Large intestine (tissue), 3 donors: ENCODE measurements at regions not wholly inside any gene's neighbourhood (a gene's known extent, or its start where the extent isn't known, plus 50 kb on each side); places are given as distances from the start of the nearest gene placed in this dataset.
"Not testable (repeated sequence)": the region's sequence is repeated elsewhere in the genome, so short reads cannot be mapped to it uniquely, and the experiment has no call there.

Experiments used
- DNase-seq, 2 donors: peaks; one replicate each; pipeline versions ENCODE4 v3.0.0 to v3.0.0-alpha.2; 2013
- H3K27ac ChIP-seq: one replicate; pipeline ENCODE4 v1.5.1; 2013; ENCODE audit warnings: low read length
- H3K27me3 ChIP-seq: 2 replicates; pipeline ENCODE4 v1.6.1; 2013; ENCODE audit warnings: low read length; ENCODE audit not compliant: control insufficient read depth, insufficient read depth
- H3K36me3 ChIP-seq: 2 replicates; pipeline ENCODE4 v1.6.1; 2013; ENCODE audit warnings: low read length; ENCODE audit not compliant: control insufficient read depth, insufficient read depth
- H3K4me1 ChIP-seq: one replicate; pipeline ENCODE4 v1.6.1; 2013; ENCODE audit warnings: low read length; ENCODE audit not compliant: control insufficient read depth, insufficient read depth
- H3K4me3 ChIP-seq: one replicate; pipeline ENCODE4 v1.5.1; 2013; ENCODE audit warnings: low read length
- H3K9me3 ChIP-seq: one replicate; pipeline ENCODE4 v1.6.1; 2013; ENCODE audit warnings: mild to moderate bottlenecking, low read depth, low read length, moderate library complexity; ENCODE audit not compliant: control insufficient read depth
- WGBS: methylation state at CpG from one replicate; pipeline ENCODE4 v1.1.5; 2013; ENCODE audit warnings: low lambda C conversion rate; ENCODE audit not compliant: insufficient coverage; 5-methylcytosine and 5-hydroxymethylcytosine counted together

- H3K4me1 ChIP-seq: no peaks in the 10 kb centered on the region
- no peaks in the 10 kb centered on the region for H3K36me3 ChIP-seq
- H3K9me3 ChIP-seq: no peaks in the 10 kb centered on the region
- DNase-seq: no peak
- WGBS: no CpG with 5 or more reads among the region's 1 CpG
- no peak overlapping the region for H3K27ac ChIP-seq
- no peak overlapping the region for H3K4me3 ChIP-seq
- H3K27me3 ChIP-seq: no peaks in the 10 kb centered on the region
Observed at GRCh38 chrX:95919605-95920004, 765.0 kb upstream of the DIAPH2 start.

DNA sequence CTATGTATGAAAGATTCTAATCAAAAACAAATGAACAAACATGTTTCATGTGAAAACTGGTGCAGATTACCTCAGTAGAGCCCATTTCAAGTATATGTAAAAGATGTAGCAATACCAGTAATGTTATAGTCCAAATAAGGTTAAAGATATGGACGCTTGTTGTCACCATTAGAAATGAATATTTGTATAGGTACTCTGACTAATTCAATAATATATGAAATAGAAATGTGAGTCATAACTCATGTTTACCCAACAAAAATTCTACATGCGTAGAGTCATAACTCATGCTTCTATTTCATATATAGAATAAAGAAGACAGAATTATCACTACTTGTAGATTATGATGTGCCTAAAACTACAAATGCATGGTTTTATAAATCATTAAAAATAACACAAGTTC lies 739.1 kb upstream of the DIAPH2 start:
- WGBS: no CpG with 5 or more reads among the region's 2 CpGs
- no peaks in the 10 kb centered on the region for H3K9me3 ChIP-seq
- no peak overlapping the region for H3K27ac ChIP-seq
- H3K27me3 ChIP-seq: no peaks in the 10 kb centered on the region
- no peaks in the 10 kb centered on the region for H3K36me3 ChIP-seq
- no peak overlapping the region for H3K4me3 ChIP-seq
- H3K4me1 ChIP-seq: no peaks in the 10 kb centered on the region
- no peak for DNase-seq

GRCh38 chrX:95949588-95949987 lies 735.1 kb upstream of the DIAPH2 start:
- DNase-seq: no peak
- Histone ChIP-seq H3K27ac (no peak overlapping the region), H3K9me3 (no peaks in the 10 kb centered on the region), H3K4me3 (no peak overlapping the region), H3K27me3 (no peaks in the 10 kb centered on the region), H3K4me1 (no peaks in the 10 kb centered on the region), H3K36me3 (no peaks in the 10 kb centered on the region)
- no CpG with 5 or more reads among the region's 2 CpGs for WGBS

DNA sequence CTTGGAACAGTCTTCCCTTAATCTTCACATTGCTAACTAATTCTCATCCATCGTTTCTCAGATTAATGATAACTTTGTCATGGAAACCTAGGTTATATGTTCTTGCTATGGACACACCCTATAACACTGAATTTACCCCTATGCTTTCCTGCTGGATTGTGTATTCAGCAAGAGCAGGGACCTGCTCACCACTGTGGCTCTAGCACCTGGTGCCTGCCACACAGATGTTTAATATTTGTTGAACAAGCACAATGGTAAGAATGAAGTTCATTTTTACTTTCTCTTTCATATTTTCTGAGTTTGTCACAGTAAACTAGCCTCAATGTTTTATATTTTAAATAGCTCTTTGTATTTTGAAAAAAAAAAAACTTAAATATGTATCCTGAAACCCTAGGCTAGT lies 734.0 kb upstream of the DIAPH2 start:
- Histone ChIP-seq H3K4me3 (no peak overlapping the region), H3K36me3 (no peaks in the 10 kb centered on the region), H3K9me3 (no peaks in the 10 kb centered on the region), H3K4me1 (no peaks in the 10 kb centered on the region), H3K27ac (no peak overlapping the region), H3K27me3 (no peaks in the 10 kb centered on the region)
- WGBS: no CpG with 5 or more reads among the region's 1 CpG
- no peak for DNase-seq

- 90% methylated on average over 2 of the region's 2 CpGs for WGBS
- Histone ChIP-seq H3K36me3 (no peaks in the 10 kb centered on the region), H3K9me3 (no peaks in the 10 kb centered on the region), H3K27me3 (no peaks in the 10 kb centered on the region), H3K27ac (no peak overlapping the region), H3K4me3 (no peak overlapping the region), H3K4me1 (no peaks in the 10 kb centered on the region)
- no peak for DNase-seq
Observed at GRCh38 chrX:95953564-95953963, 731.1 kb upstream of the DIAPH2 start.

- WGBS: 100% methylated on average over 1 of the region's 1 CpG
- Histone ChIP-seq H3K36me3 (no peaks in the 10 kb centered on the region), H3K27ac (no peak overlapping the region), H3K4me3 (no peak overlapping the region), H3K4me1 (no peaks in the 10 kb centered on the region), H3K27me3 (no peaks in the 10 kb centered on the region), H3K9me3 (no peaks in the 10 kb centered on the region)
- DNase-seq: no peak
Observed at GRCh38 chrX:95956745-95957144, 727.9 kb upstream of the DIAPH2 start.

- H3K27me3 ChIP-seq, H3K4me1 ChIP-seq, DNase-seq, H3K27ac ChIP-seq, H3K4me3 ChIP-seq, H3K9me3 ChIP-seq, H3K36me3 ChIP-seq: not testable (repeated sequence)
- WGBS: no CpG with 5 or more reads among the region's 9 CpGs
Observed at GRCh38 chrX:95973456-95974095, 711.1 kb upstream of the DIAPH2 start.

DNA sequence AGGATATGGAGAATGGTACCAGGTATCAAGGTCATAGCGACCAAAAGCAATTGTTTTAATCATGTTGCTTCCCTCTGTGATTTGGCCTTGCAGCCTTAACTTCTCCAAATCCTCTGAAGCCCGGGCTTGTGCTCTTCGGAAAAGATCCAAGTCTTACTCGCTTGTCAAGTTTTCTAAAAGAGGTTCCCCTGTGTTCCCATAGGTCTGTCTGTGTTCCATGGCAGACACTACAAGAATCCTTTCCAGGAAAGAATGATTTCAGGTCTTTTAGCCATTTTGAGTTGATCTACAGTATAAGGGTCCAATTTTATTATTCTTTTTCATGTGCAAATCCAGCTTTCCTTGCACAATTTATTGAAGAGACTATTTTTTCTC lies 710.6 kb upstream of the DIAPH2 start:
- no CpG with 5 or more reads among the region's 4 CpGs for WGBS
- H3K36me3 ChIP-seq: no peaks in the 10 kb centered on the region
- no peak for DNase-seq
- no peaks in the 10 kb centered on the region for H3K4me1 ChIP-seq
- no peaks in the 10 kb centered on the region for H3K9me3 ChIP-seq
- H3K27ac ChIP-seq: no peak overlapping the region
- no peak overlapping the region for H3K4me3 ChIP-seq
- H3K27me3 ChIP-seq: no peaks in the 10 kb centered on the region

GRCh38 chrX:95974890-95975289 lies 709.8 kb upstream of the DIAPH2 start:
- no peaks in the 10 kb centered on the region for H3K36me3 ChIP-seq
- no CpG with 5 or more reads among the region's 5 CpGs for WGBS

GRCh38 chrX:95995583-95995982 lies 689.1 kb upstream of the DIAPH2 start:
- WGBS: 80% methylated on average over 2 of the region's 3 CpGs

More at GRCh38 chrX:95974890-95975289, 709.8 kb upstream of the DIAPH2 start:
- H3K27me3 ChIP-seq: no peaks in the 10 kb centered on the region
- no peak overlapping the region for H3K27ac ChIP-seq
- H3K4me1 ChIP-seq: no peaks in the 10 kb centered on the region
- DNase-seq: no peak
- no peaks in the 10 kb centered on the region for H3K9me3 ChIP-seq
- H3K4me3 ChIP-seq: no peak overlapping the region

DNA sequence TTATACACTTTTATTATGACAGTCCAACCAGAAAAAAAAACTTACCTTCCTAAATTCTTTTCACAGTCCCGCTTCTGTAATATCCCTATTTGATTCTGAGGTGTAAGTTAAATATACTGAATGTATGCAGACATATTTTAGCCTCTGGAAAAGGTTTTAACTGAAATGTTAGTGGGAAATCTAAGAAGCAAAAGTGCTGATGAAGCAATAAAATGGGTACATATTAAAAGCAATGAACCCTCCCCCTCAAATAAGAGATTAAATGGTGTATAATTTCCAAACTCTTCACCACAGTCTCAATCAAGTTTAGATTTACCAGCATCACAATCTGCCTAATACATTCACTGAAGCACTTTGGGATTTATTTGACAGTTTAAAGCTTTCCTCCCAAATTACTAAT lies 688.3 kb upstream of the DIAPH2 start:
- Histone ChIP-seq H3K4me3 (no peak overlapping the region), H3K27ac (no peak overlapping the region), H3K27me3 (no peaks in the 10 kb centered on the region), H3K4me1 (no peaks in the 10 kb centered on the region), H3K9me3 (no peaks in the 10 kb centered on the region), H3K36me3 (no peaks in the 10 kb centered on the region)
- WGBS: no CpG with 5 or more reads among the region's 1 CpG
- DNase-seq: no peak

More at GRCh38 chrX:95995583-95995982, 689.1 kb upstream of the DIAPH2 start:
- no peak for DNase-seq
- Histone ChIP-seq H3K36me3 (no peaks in the 10 kb centered on the region), H3K27me3 (no peaks in the 10 kb centered on the region), H3K4me1 (no peaks in the 10 kb centered on the region), H3K4me3 (no peak overlapping the region), H3K9me3 (no peaks in the 10 kb centered on the region), H3K27ac (no peak overlapping the region)
